Astrocyte of the spinal cord (primary cell): ENCODE measurements at regions not wholly inside any gene's neighbourhood (a gene's known extent, or its start where the extent isn't known, plus 50 kb on each side); places are given as distances from the start of the nearest gene placed in this dataset.

Experiments used
- DNase-seq: peaks from one replicate; pipeline ENCODE4 v3.0.0; 2011; ENCODE audit warnings: low read depth, low spot score
- H3K4me3 ChIP-seq: 2 replicates; pipeline ENCODE4 v1.5.1; 2011; ENCODE audit warnings: low read depth, mild to moderate bottlenecking, low read length, moderate library complexity
- in situ Hi-C: cut with HindIII; loops from 2 replicates; pipeline ENCODE4 v1.10.0; 2017; ENCODE audit warnings: low sequenced_read_pairs
- TF ChIP-seq, protein P1 (sequence below): IDR thresholded peaks from 2 replicates; pipeline ENCODE4 v1.5.1; 2012; ENCODE audit warnings: low read depth, mild to moderate bottlenecking, low read length, inconsistent platforms

DNA sequence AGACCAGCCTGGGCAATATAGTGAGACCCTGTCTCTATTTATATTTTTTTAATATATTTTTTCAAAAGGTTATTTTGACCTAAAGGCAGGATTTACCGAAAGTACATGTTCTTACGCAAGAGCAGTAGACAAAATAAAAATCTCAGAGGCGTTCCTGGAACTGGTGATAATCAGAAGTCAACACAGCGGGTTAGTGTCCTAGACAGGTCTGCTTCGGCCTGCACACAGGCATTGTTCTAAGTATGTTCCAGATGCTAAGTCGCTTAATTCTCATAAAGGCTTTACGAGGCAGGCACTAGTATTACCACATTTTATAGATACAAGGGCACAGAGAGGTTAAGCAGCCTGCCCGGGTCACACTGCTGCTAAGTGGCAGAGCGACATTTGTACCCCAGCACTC, 56.9 kb upstream of the SLC25A33 start:
- TF ChIP-seq, protein P1, sequence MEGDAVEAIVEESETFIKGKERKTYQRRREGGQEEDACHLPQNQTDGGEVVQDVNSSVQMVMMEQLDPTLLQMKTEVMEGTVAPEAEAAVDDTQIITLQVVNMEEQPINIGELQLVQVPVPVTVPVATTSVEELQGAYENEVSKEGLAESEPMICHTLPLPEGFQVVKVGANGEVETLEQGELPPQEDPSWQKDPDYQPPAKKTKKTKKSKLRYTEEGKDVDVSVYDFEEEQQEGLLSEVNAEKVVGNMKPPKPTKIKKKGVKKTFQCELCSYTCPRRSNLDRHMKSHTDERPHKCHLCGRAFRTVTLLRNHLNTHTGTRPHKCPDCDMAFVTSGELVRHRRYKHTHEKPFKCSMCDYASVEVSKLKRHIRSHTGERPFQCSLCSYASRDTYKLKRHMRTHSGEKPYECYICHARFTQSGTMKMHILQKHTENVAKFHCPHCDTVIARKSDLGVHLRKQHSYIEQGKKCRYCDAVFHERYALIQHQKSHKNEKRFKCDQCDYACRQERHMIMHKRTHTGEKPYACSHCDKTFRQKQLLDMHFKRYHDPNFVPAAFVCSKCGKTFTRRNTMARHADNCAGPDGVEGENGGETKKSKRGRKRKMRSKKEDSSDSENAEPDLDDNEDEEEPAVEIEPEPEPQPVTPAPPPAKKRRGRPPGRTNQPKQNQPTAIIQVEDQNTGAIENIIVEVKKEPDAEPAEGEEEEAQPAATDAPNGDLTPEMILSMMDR: no peak
- in situ Hi-C loops: no loop called here
- H3K4me3 ChIP-seq: no peak overlapping the region
- DNase-seq: no peak

DNA sequence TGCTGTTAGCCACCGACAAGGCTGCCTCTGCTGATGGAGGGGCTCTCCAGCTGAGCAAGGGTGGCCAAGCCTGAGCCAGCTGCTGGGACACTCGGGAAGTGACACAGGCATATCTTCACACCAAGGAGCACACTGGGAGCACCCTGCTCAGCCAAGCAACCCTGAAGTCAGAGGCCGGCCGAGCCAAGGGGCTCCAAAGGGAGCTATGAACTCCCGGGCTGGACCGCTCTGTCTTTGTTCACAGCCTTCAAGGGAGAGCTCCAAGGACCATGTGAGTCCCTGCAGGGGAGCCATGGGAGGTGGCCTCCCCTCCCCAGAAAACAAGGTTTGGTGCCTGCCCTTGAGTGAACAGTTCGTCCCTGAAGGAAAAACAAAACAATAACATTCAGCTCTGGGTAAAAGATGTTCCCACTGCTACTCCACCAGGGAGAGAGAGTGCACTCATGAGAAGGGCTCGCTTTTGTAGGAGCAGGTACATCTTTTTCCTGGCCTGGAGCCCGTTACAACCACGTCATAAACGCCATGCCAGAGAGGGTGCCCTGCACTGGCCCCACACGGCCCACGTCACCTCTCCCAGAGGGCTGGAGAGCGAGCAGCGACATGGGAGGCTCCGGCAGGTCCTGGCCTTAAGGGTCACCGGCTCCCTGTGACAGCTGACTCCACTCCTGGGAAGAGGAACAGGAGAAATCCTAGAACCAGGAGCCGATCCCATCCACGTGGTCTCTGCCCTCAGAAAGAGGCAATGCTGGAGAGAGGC, 56.3 kb upstream of the SLC25A33 start:
- in situ Hi-C loops: no loop called here
- no peak overlapping the region for H3K4me3 ChIP-seq
- DNase-seq: no peak
- TF ChIP-seq, protein P1: no peak

DNA sequence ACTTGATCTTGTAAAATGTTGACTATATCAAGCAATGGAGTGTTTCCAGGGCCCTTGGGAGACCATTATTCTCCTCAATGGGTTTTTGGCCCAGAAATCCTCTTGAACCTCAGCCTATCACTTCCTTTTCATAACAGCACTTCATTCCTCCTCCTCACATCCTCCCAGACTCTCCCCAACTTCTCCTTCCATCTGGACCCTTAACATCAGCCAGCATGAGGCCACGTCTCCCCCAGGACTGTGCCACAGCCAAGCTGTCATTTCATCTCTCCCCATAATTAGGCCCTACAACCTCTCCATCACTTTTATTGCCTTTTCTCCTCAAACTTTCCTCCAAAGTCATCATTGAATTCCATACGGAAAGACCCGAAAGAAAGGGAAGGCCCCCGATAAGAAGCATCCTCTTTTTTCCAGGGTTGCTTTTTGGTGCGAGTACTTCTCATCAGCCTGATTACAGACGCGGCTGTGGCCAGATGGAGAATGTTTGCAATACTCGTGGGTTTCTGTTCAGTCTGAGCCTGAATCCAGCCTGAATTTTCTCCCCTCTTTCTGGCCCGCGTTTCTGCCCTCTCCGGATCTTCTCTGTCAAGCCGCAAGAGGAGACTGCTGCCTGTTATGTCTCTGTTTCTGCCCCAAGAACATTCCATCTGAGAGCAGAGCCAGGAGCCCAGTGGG, 52.7 kb upstream of the SLC25A33 start:
- TF ChIP-seq, protein P1: no peak
- no peak overlapping the region for H3K4me3 ChIP-seq
- no peak for DNase-seq
- in situ Hi-C loops: no loop called here
